Duodenal mucosa (tissue), 2 donors: ENCODE measurements at regions not wholly inside any gene's neighbourhood (a gene's known extent, or its start where the extent isn't known, plus 50 kb on each side); places are given as distances from the start of the nearest gene placed in this dataset.

Experiments used
- H3K27ac ChIP-seq: one replicate; pipeline ENCODE4 v1.7.0; 2013; ENCODE audit warnings: low read depth, low read length
- H3K27me3 ChIP-seq, 2 donors: one replicate each; pipeline ENCODE4 v1.7.0; 2013; ENCODE audit warnings: low read length in 2 of 2, control low read depth in 1 of 2; ENCODE audit not compliant: insufficient read depth in 2 of 2, control insufficient read depth in 1 of 2
- H3K36me3 ChIP-seq, 2 donors: one replicate each; pipeline ENCODE4 v1.7.0; 2013; ENCODE audit warnings: low read length in 2 of 2, control low read depth in 1 of 2; ENCODE audit not compliant: insufficient read depth in 2 of 2, control insufficient read depth in 1 of 2
- H3K4me1 ChIP-seq, 2 donors: one replicate each; pipeline ENCODE4 v1.7.0; 2013; ENCODE audit warnings: low read length in 2 of 2, control low read depth in 1 of 2; ENCODE audit not compliant: insufficient read depth in 2 of 2, control insufficient read depth in 1 of 2
- H3K4me3 ChIP-seq, 2 donors: one replicate each; pipeline ENCODE4 v1.7.0; 2013; ENCODE audit warnings: low read length in 2 of 2, low read depth in 1 of 2
- H3K9ac ChIP-seq, 2 donors: one replicate each; pipeline ENCODE4 v1.7.0; 2013; ENCODE audit warnings: low read length in 2 of 2, low read depth in 1 of 2
- H3K9me3 ChIP-seq, 2 donors: one replicate each; pipeline ENCODE4 v1.7.0; 2013; ENCODE audit warnings: low read length in 2 of 2, control low read depth in 1 of 2; ENCODE audit not compliant: control insufficient read depth in 1 of 2

DNA sequence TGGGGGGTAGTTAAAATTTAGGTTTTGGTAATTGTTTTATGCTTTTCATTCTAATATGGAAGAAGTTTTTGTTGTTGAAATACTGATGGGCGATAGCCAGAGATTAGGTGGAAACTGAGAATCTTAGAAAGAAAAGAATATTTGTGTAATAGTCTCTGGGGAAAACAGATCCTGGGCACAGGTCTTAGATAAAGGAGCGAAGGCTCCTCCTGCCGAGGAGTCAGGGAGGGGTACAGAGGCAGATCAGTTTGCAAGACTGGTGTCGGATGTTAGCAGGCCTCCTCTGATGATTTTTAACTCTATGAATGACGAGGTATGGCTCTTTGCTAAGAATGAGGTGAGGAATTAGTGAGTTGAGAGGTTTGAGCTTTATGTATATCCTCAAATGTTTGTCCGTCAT, 339.7 kb downstream of the HGF start:
- Histone ChIP-seq H3K9me3 (no peaks in the 10 kb centered on the region), H3K9ac (no peak overlapping the region), H3K4me3 (no peak overlapping the region), H3K27me3 (no peaks in the 10 kb centered on the region), H3K4me1 (no peaks in the 10 kb centered on the region), H3K36me3 (no peaks in the 10 kb centered on the region), H3K27ac (no peak overlapping the region)

DNA sequence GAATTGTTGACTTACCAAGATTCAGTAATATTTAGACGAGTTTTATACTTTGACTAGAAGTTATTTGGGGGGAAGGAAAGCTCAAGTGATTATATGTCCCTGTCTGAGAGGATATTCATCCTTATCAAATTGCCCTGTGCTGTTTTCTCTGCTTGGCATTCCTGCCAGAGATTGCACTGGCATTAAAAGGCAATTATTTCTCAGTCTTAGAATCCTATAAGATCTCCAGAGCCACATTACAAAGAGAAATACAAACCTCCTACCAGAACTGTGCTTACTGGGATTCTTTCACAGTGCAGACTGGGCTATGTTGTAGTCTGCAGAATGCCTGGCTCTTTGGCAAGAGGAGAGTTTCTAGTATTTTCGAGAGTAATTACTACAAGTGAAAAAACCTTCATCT, 342.4 kb downstream of the HGF start:
- H3K27ac ChIP-seq, result no peak overlapping the region
- H3K4me3 ChIP-seq, result no peak overlapping the region
- no peaks in the 10 kb centered on the region for H3K4me1 ChIP-seq
- no peaks in the 10 kb centered on the region for H3K36me3 ChIP-seq
- H3K9ac ChIP-seq, result no peak overlapping the region
- H3K9me3 ChIP-seq, result no peaks in the 10 kb centered on the region
- no peaks in the 10 kb centered on the region for H3K27me3 ChIP-seq

DNA sequence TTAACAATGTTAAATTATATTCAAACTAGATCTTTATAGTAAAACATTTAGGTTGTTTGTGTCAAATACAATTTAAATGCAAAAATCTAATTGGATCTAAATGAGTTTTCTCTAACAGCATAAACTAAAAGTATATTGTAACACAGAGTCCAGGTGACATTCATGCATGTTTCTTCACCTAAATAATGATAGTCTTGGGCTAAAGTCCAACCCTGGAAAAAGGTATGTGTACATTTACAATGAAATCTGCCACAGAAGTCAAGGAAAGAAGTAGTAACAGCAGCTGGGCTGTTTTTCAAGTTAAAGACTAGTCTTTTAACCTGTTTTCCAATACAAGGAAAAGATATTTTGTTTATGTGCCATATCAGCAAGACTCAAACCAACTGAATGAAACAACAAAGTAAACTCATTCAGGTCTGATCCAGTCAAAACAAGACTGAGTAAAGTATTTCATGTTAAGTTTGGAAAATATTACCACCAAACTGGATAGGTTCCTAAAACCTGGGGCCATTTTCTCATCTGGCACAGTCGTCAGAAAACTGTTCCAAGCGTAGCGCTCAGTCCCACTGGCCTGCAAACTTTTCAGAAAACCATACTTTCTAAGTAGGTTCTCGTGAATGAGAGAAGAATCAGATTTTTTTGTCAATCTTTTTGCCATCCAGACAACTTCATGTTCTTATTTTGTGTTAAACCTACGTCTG, 349.2 kb downstream of the HGF start:
- Histone ChIP-seq H3K4me3 (no peak overlapping the region), H3K27ac (no peak overlapping the region), H3K36me3 (no peaks in the 10 kb centered on the region), H3K4me1 (no peaks in the 10 kb centered on the region), H3K9me3 (no peaks in the 10 kb centered on the region), H3K9ac (no peak overlapping the region), H3K27me3 (no peaks in the 10 kb centered on the region)

DNA sequence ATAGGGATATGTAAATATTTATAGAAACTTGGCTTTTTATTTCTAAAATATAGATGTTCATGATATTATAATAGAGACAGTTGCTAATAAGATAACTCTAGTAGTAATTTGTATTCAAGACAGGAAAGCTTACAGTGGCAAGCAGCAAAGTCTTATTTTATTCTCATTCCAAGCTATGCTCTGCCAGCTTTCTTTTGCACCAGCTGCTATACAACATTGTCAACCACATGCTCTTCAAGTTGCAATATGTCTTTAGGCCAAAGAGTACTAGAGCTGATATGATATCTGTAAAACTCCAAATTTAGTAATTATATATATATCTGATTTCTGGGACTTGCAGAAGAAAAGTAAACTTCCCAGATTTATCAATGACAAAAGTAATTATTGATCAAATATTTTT, 350.1 kb downstream of the HGF start:
- Histone ChIP-seq H3K9ac (no peak overlapping the region), H3K4me1 (no peaks in the 10 kb centered on the region), H3K27me3 (no peaks in the 10 kb centered on the region), H3K9me3 (no peaks in the 10 kb centered on the region), H3K4me3 (no peak overlapping the region), H3K27ac (no peak overlapping the region), H3K36me3 (no peaks in the 10 kb centered on the region)

DNA sequence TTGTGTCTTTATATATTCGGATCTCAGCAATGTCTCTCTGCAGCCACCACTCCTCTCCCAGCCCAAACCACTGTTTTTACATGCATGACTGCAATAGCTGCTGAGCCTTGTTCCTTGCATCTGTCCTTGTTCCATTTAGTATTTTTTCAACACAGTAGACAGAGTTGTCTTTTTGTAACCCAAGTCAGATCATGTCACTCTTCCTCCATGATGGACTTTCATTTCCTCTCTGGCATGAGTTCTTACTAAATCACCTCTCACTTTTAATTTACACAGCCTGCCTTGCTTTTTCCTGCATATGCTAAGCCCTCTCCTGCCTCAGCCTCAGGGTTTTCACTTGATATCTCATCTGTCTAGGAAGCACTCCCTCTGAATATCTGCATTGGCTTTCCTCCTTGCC, 353.2 kb downstream of the HGF start:
- no peaks in the 10 kb centered on the region for H3K4me1 ChIP-seq
- H3K9me3 ChIP-seq, result no peaks in the 10 kb centered on the region
- H3K9ac ChIP-seq, result no peak overlapping the region
- H3K27ac ChIP-seq, result no peak overlapping the region
- H3K4me3 ChIP-seq, result no peak overlapping the region
- no peaks in the 10 kb centered on the region for H3K27me3 ChIP-seq
- H3K36me3 ChIP-seq, result no peaks in the 10 kb centered on the region

DNA sequence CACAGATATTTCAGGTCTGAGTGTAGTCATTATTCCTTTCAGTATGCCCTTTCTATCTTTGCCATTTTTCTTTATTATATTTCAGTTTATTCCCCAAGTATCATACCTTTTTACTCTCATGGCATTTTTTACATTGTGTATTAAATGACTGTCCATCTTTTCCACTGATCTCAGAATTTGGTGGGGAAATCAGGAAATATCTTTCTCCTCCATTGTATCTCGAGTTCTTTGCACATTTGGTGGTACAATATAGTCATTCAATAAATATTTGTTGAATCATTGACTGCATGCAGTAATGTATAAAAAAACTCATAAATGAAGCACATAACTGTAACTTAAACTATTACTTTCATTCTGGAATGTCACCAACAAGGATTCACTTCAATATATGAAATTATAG, 354.7 kb downstream of the HGF start:
- Histone ChIP-seq H3K27ac (no peak overlapping the region), H3K36me3 (no peaks in the 10 kb centered on the region), H3K4me3 (no peak overlapping the region), H3K4me1 (no peaks in the 10 kb centered on the region), H3K9ac (no peak overlapping the region), H3K27me3 (no peaks in the 10 kb centered on the region), H3K9me3 (no peaks in the 10 kb centered on the region)

DNA sequence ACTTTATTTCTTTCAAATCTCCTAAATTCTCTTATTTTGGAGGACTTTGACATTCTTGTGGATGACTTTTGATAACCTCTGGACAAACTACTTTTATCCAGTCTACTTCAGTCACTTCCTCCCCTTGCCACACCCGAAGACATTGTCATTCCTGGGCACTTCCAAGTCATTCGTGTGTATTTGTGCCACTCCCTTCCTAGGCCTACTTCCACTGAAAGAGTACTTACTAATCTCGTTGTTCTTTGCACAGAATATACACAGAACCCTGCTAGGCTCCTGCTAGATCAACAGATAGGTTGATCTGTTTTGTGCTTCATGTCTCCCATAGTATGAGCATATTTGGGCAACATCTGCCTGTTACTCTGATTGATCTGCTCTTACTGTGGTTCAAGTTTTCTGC, 355.4 kb downstream of the HGF start:
- Histone ChIP-seq H3K4me1 (no peaks in the 10 kb centered on the region), H3K27ac (no peak overlapping the region), H3K4me3 (no peak overlapping the region), H3K9me3 (no peaks in the 10 kb centered on the region), H3K9ac (no peak overlapping the region), H3K27me3 (no peaks in the 10 kb centered on the region), H3K36me3 (no peaks in the 10 kb centered on the region)

DNA sequence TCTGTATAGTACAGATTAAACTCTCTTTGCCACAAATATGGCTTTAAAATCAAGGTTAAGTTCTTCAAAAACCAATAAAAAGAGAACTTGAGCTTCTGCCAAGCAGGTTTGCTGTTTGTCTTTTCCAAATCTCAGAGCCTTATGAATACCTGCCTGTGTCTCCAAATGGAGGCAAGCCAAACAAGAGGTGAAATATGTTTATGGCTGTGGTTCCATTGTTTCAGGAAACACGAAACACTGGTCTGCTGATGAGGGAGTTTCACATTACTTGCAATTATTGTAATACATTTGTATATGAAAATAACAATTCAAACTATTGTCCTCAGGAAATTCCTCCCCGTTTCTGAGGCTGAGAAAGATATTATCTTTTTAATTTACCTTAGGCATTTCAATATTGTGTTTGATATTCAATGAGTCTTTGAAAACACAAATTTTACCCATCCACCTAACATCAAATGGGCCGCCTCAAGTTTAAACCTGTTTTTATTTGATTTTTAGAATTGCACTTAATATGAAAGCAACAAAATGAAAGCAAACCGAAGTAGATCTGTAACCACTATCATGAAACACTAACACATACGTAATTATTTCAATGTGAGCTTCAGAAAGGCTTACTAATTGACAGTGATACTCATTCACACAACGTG, 359.3 kb downstream of the HGF start:
- Histone ChIP-seq H3K27me3 (no peaks in the 10 kb centered on the region), H3K9me3 (no peaks in the 10 kb centered on the region), H3K27ac (no peak overlapping the region), H3K4me1 (no peaks in the 10 kb centered on the region), H3K4me3 (no peak overlapping the region), H3K36me3 (no peaks in the 10 kb centered on the region), H3K9ac (no peak overlapping the region)

DNA sequence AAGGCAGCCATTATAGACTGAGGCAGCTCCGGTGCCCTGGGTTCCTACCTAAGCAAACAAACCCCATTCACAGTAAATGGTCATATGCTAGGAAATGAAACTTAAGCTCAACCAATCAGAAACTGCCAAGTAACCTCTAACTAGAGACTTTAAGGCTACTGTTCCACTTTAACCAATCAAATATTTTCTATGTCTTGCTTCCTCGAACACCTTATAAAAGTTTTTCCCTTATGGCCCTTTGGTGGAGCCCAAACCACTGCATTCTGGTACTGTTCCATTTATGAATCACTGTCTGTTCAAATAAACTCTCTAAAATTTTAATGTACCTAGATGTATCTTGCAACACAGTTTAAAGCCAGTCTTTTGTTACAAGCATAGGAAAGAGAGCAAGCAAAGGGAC, 361.1 kb downstream of the HGF start:
- no peaks in the 10 kb centered on the region for H3K4me1 ChIP-seq
- H3K27ac ChIP-seq, result no peak overlapping the region
- peaks cover 0 to 3% of the 10 kb centered on the region in 2 donors for H3K9me3 ChIP-seq
- no peak overlapping the region for H3K4me3 ChIP-seq
- no peaks in the 10 kb centered on the region for H3K27me3 ChIP-seq
- H3K36me3 ChIP-seq, result no peaks in the 10 kb centered on the region
- H3K9ac ChIP-seq, result no peak overlapping the region

DNA sequence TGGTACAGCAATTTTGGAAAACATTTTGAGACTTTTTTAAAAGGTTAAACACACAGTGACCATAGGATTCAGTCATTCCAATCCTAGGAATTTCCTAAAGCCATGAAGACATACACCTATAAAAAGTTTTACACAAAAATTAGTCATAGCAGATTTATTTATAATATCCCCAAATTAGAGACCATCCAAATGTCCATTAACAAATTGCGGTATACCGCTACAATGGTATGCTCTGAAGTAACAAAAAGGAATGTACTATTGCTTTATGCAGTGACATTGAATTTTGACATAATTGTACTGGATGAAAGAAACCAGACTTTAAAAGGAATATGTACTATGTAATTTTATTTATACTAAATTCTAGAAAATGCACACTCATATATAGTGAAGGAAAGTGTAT, 362.8 kb downstream of the HGF start:
- H3K4me3 ChIP-seq, result no peak overlapping the region
- no peaks in the 10 kb centered on the region for H3K27me3 ChIP-seq
- H3K4me1 ChIP-seq, result no peaks in the 10 kb centered on the region
- no peaks in the 10 kb centered on the region for H3K36me3 ChIP-seq
- H3K9ac ChIP-seq, result no peak overlapping the region
- peaks cover 0 to 3% of the 10 kb centered on the region in 2 donors for H3K9me3 ChIP-seq
- H3K27ac ChIP-seq, result no peak overlapping the region
